IMR-90 (cell line): ENCODE measurements at regions not wholly inside any gene's neighbourhood (a gene's known extent, or its start where the extent isn't known, plus 50 kb on each side); places are given as distances from the start of the nearest gene placed in this dataset.

Experiments
- ATAC-seq: fragments of 200-7000 bp; cut with Tn5 transposase; 2 replicates; pipeline ENCODE4 v1.9.1; 2020; ENCODE audit warnings: low read depth, mild to moderate bottlenecking, moderate library complexity
- BruUV-seq: library from RNA; stranded (reverse); fragments of 400-500 nt; replicated peaks from 2 replicates; lab custom pipeline; 2021; lab: Mats Ljungman, UMichigan
- CTCF ChIA-PET: fragments of 300-600 bp; formaldehyde crosslinking; extraction: SDS; loops from one replicate; lab custom pipeline; 2021; ENCODE audit warnings: antibody characterized with exemption; lab: Yijun Ruan, JAX
- POLR2A ChIA-PET: fragments of 300-600 bp; sonication (Branson Sonifier 250); formaldehyde crosslinking; loops from one replicate; lab custom pipeline; 2022; ENCODE audit warnings: antibody characterized with exemption; ENCODE audit not compliant: unreplicated experiment; lab: Charles Lee
- DNase-seq: peaks from one replicate; pipeline ENCODE4 v3.0.0; 2013
- H2AFZ ChIP-seq: replicated peaks from 2 replicates; pipeline ENCODE3; 2013; ENCODE audit warnings: low read length, mild to moderate bottlenecking; ENCODE audit not compliant: poor library complexity
- H2AK5ac ChIP-seq: 2 replicates; pipeline ENCODE4 v1.6.1; 2013; ENCODE audit warnings: low read depth, low read length, inconsistent platforms
- H2AK9ac ChIP-seq: replicated peaks from 2 replicates; pipeline ENCODE3; 2013; ENCODE audit warnings: mild to moderate bottlenecking, low read depth, low read length, moderate library complexity; ENCODE audit not compliant: poor library complexity
- H2BK120ac ChIP-seq: 2 replicates; pipeline ENCODE4 v1.6.1; 2013; ENCODE audit warnings: low read depth, low read length, inconsistent platforms
- H2BK15ac ChIP-seq: 3 replicates; pipeline ENCODE4 v1.6.1; 2013; ENCODE audit warnings: low read depth, low read length, inconsistent platforms
- H2BK20ac ChIP-seq: 2 replicates; pipeline ENCODE4 v1.6.1; 2013; ENCODE audit warnings: low read depth, mild to moderate bottlenecking, inconsistent platforms, low read length, moderate library complexity
- H2BK5ac ChIP-seq: 2 replicates; pipeline ENCODE4 v1.6.1; 2013; ENCODE audit warnings: mild to moderate bottlenecking, low read depth, low read length, inconsistent platforms; ENCODE audit not compliant: poor library complexity, severe bottlenecking
- H3K14ac ChIP-seq: replicated peaks from 2 replicates; pipeline ENCODE4 v1.6.1; 2013; ENCODE audit warnings: low read depth, low read length, inconsistent platforms
- H3K18ac ChIP-seq: 2 replicates; pipeline ENCODE4 v1.6.1; 2013; ENCODE audit warnings: low read depth, low read length, control low read depth
- H3K23ac ChIP-seq: 2 replicates; pipeline ENCODE4 v1.6.1; 2013; ENCODE audit warnings: low read depth, low read length, inconsistent platforms
- H3K27ac ChIP-seq: 2 replicates; pipeline ENCODE4 v1.5.1; 2013; ENCODE audit warnings: mild to moderate bottlenecking, control low read depth, low read length; ENCODE audit not compliant: insufficient read depth
- H3K27me3 ChIP-seq: 2 replicates; pipeline ENCODE4 v1.6.1; 2013; ENCODE audit warnings: low read length; ENCODE audit not compliant: control insufficient read depth, insufficient read depth
- H3K36me3 ChIP-seq: 2 replicates; pipeline ENCODE4 v1.6.1; 2013; ENCODE audit warnings: low read length, mixed read lengths; ENCODE audit not compliant: control insufficient read depth, insufficient read depth
- H3K4ac ChIP-seq: 2 replicates; pipeline ENCODE4 v1.6.1; 2013; ENCODE audit warnings: low read depth, low read length, inconsistent platforms
- H3K4me1 ChIP-seq: 2 replicates; pipeline ENCODE4 v1.6.1; 2013; ENCODE audit warnings: low read length, mixed read lengths; ENCODE audit not compliant: control insufficient read depth, insufficient read depth
- H3K4me2 ChIP-seq: 2 replicates; pipeline ENCODE4 v1.6.1; 2013; ENCODE audit warnings: low read depth, mild to moderate bottlenecking, control low read depth, low read length, moderate library complexity
- H3K4me3 ChIP-seq: 2 replicates; pipeline ENCODE4 v1.5.1; 2013; ENCODE audit warnings: low read depth, mild to moderate bottlenecking, control low read depth, low read length, moderate library complexity; ENCODE audit not compliant: insufficient read depth
- H3K56ac ChIP-seq: 2 replicates; pipeline ENCODE4 v1.6.1; 2013; ENCODE audit warnings: low read length, inconsistent platforms; ENCODE audit not compliant: insufficient read depth; ENCODE audit errors: extremely low read depth
- H3K79me1 ChIP-seq, 2 experiments: 2 replicates each; pipeline ENCODE4 v1.6.1; 2013; ENCODE audit warnings: low read length in 2 of 2, inconsistent platforms in 1 of 2, low read depth in 1 of 2
- H3K9ac ChIP-seq: 2 replicates; pipeline ENCODE4 v1.6.1; 2013; ENCODE audit warnings: low read depth, low read length, control low read depth
- H3K9me1 ChIP-seq: 2 replicates; pipeline ENCODE4 v1.6.1; 2013; ENCODE audit warnings: low read length, inconsistent platforms; ENCODE audit not compliant: insufficient read depth
- H3K9me3 ChIP-seq: 2 replicates; pipeline ENCODE4 v1.6.1; 2013; ENCODE audit warnings: low read length; ENCODE audit not compliant: control insufficient read depth, insufficient read depth
- H4K20me1 ChIP-seq: 2 replicates; pipeline ENCODE4 v1.6.1; 2013; ENCODE audit warnings: low read length, inconsistent platforms; ENCODE audit not compliant: insufficient read depth
- H4K5ac ChIP-seq: 2 replicates; pipeline ENCODE4 v1.6.1; 2013; ENCODE audit warnings: mild to moderate bottlenecking, low read depth, low read length, control low read depth
- H4K8ac ChIP-seq, 2 experiments: 2 replicates each; pipeline ENCODE4 v1.6.1; 2013; ENCODE audit warnings: low read depth in 2 of 2, low read length in 2 of 2, control low read depth in 1 of 2, inconsistent platforms in 1 of 2
- H4K91ac ChIP-seq: 2 replicates; pipeline ENCODE4 v1.6.1; 2013; ENCODE audit warnings: low read depth, low read length, inconsistent platforms; ENCODE audit not compliant: insufficient read depth
- BHLHE40 ChIP-seq: fragments of 150-350 bp; IDR thresholded peaks from 2 replicates; pipeline ENCODE4 v1.6.1; 2016; ENCODE audit warnings: mild to moderate bottlenecking, low read depth, low read length
- CEBPB ChIP-seq: IDR thresholded peaks from 2 replicates; pipeline ENCODE4 v1.6.1; 2012; ENCODE audit warnings: low read depth, low read length, improper control_type of control experiment
- CHD1 ChIP-seq: IDR thresholded peaks from 2 replicates; pipeline ENCODE4 v1.6.1; 2012; ENCODE audit warnings: low read depth, low read length, improper control_type of control experiment
- CTCF ChIP-seq: conservative IDR thresholded peaks from 2 replicates; pipeline ENCODE4 v1.5.1; 2012; ENCODE audit warnings: mild to moderate bottlenecking, low read depth, low read length, improper control_type of control experiment
- ELK1 ChIP-seq: fragments of 150-350 bp; IDR thresholded peaks from 2 replicates; pipeline ENCODE4 v1.6.1; 2016; ENCODE audit warnings: low read depth, mild to moderate bottlenecking, low read length, moderate library complexity, borderline replicate concordance
- FOS ChIP-seq: fragments of 150-350 bp; IDR thresholded peaks from 2 replicates; pipeline ENCODE4 v1.6.1; 2016; ENCODE audit warnings: low read depth, low read length
- MAFK ChIP-seq: IDR thresholded peaks from 2 replicates; pipeline ENCODE4 v1.6.1; 2012; ENCODE audit warnings: low read depth, low read length, improper control_type of control experiment
- MAZ ChIP-seq: IDR thresholded peaks from 2 replicates; pipeline ENCODE4 v1.6.1; 2012; ENCODE audit warnings: low read depth, mild to moderate bottlenecking, low read length, improper control_type of control experiment, moderate library complexity, borderline replicate concordance
- MXI1 ChIP-seq: IDR thresholded peaks from 2 replicates; pipeline ENCODE4 v1.6.1; 2012; ENCODE audit warnings: low read depth, mild to moderate bottlenecking, low read length, moderate library complexity, borderline replicate concordance
- NFE2L2 ChIP-seq: fragments of 150-350 bp; IDR thresholded peaks from 2 replicates; pipeline ENCODE4 v1.6.1; 2016; ENCODE audit warnings: low read depth, mild to moderate bottlenecking, low read length
- POLR2A ChIP-seq: IDR thresholded peaks from 2 replicates; pipeline ENCODE4 v1.6.1; 2012; ENCODE audit warnings: mild to moderate bottlenecking, low read depth, low read length
- RAD21 ChIP-seq: IDR thresholded peaks from 2 replicates; pipeline ENCODE4 v1.6.1; 2012; ENCODE audit warnings: low read length, improper control_type of control experiment
- RCOR1 ChIP-seq: IDR thresholded peaks from 2 replicates; pipeline ENCODE4 v1.6.1; 2012; ENCODE audit warnings: mild to moderate bottlenecking, low read length, improper control_type of control experiment; ENCODE audit not compliant: insufficient replicate concordance
- RFX5 ChIP-seq: IDR thresholded peaks from 2 replicates; pipeline ENCODE4 v1.8.0; 2012; ENCODE audit warnings: low read depth, mild to moderate bottlenecking, low read length, moderate library complexity
- SMC3 ChIP-seq: fragments of 150-350 bp; IDR thresholded peaks from 2 replicates; pipeline ENCODE4 v1.6.1; 2016; ENCODE audit warnings: low read depth, mild to moderate bottlenecking, antibody characterized with exemption, low read length, moderate library complexity
- USF2 ChIP-seq: fragments of 150-350 bp; IDR thresholded peaks from 2 replicates; pipeline ENCODE4 v1.6.1; 2017; ENCODE audit warnings: mild to moderate bottlenecking, antibody characterized with exemption, low read length, low read depth
- WGBS, 2 experiments: methylation state at CpG; one replicate each; pipeline versions ENCODE4 v1.1.5 to v1.1.7; 2013; ENCODE audit warnings: missing lambda C conversion rate in 2 of 2; ENCODE audit not compliant: insufficient read length in 1 of 2; ENCODE audit errors: extremely low coverage in 2 of 2; 5-methylcytosine and 5-hydroxymethylcytosine counted together
- dilution Hi-C: fragments of 300-500 bp; cut with HindIII; formaldehyde crosslinking; loops from one replicate; pipeline ENCODE4 v1.14.3; 2018; ENCODE audit warnings: low sequenced_read_pairs; ENCODE audit not compliant: unreplicated experiment
- in situ Hi-C: fragments of 300-500 bp; cut with MboI; formaldehyde crosslinking; loops from 3 replicates; pipeline ENCODE4 v1.14.3; 2019; ENCODE audit warnings: low sequenced_read_pairs, inconsistent platforms, mixed read lengths
- intact Hi-C: fragments of 100-400 bp; cut with micrococcal nuclease; formaldehyde crosslinking; loops from 2 replicates; pipeline ENCODE4 v1.10.0; 2022

GRCh38 chr2:147614471-147614870, 230.4 kb upstream of the ACVR2A start:
- Histone ChIP-seq H3K14ac (no peak overlapping the region), H3K56ac (no peak overlapping the region), H2BK20ac (no peak overlapping the region), H3K4me2 (no peak overlapping the region), H2BK15ac (no peak overlapping the region), H3K23ac (no peak overlapping the region), H3K4me3 (no peak overlapping the region), H4K5ac (no peak overlapping the region), H3K4me1 (no peaks in the 10 kb centered on the region), H2BK120ac (no peak overlapping the region), H2AK5ac (no peak overlapping the region), H3K9ac (no peak overlapping the region), H2AFZ (no peak overlapping the region), H3K18ac (no peak overlapping the region), H4K20me1 (no peaks in the 10 kb centered on the region), H2AK9ac (no peak overlapping the region), H2BK5ac (no peak overlapping the region), H3K9me1 (no peaks in the 10 kb centered on the region), H3K27ac (no peak overlapping the region), H3K4ac (no peak overlapping the region), H3K27me3 (no peaks in the 10 kb centered on the region), H4K91ac (no peak overlapping the region), H3K79me1 (no peaks in the 10 kb centered on the region), H3K9me3 (no peaks in the 10 kb centered on the region), H3K36me3 (no peaks in the 10 kb centered on the region), H4K8ac (no peak overlapping the region)
- no peak for ATAC-seq
- intact Hi-C loops = no loop called here
- ChIA-PET CTCF (no interaction called here), POLR2A (no interaction called here)
- TF ChIP-seq BHLHE40 (no peak), NFE2L2 (no peak), SMC3 (no peak), CHD1 (no peak), POLR2A (no peak), FOS (no peak), MXI1 (no peak), MAFK (no peak), MAZ (no peak), CEBPB (no peak), USF2 (no peak), RAD21 (no peak), RFX5 (no peak), ELK1 (no peak), CTCF (no peak), RCOR1 (no peak)
- no peak for DNase-seq
- BruUV-seq = no TSS peak
- dilution Hi-C loops = no loop called here
- in situ Hi-C loops = no loop called here
- WGBS, 2 experiments = no CpG with 5 or more reads among the region's 3 CpGs
